Osteocyte (in vitro differentiated cells): ENCODE measurements at regions not wholly inside any gene's neighbourhood (a gene's known extent, or its start where the extent isn't known, plus 50 kb on each side); places are given as distances from the start of the nearest gene placed in this dataset.

Experiments used
- DNase-seq: peaks from one replicate; pipeline ENCODE4 v3.0.0; 2021; ENCODE audit warnings: mixed read lengths; ENCODE audit not compliant: unreplicated experiment; ENCODE audit errors: extremely low spot score
- H3K27ac Mint-ChIP-seq: one replicate; pipeline ENCODE4 v1.8.0; 2021; ENCODE audit warnings: mild to moderate bottlenecking, mixed read lengths; ENCODE audit not compliant: unreplicated experiment
- H3K27me3 Mint-ChIP-seq: one replicate; pipeline ENCODE4 v1.8.0; 2021; ENCODE audit warnings: mixed read lengths; ENCODE audit not compliant: unreplicated experiment
- H3K36me3 Mint-ChIP-seq: one replicate; pipeline ENCODE4 v1.8.0; 2021; ENCODE audit warnings: mixed read lengths; ENCODE audit not compliant: unreplicated experiment
- H3K4me1 Mint-ChIP-seq: one replicate; pipeline ENCODE4 v1.8.0; 2021; ENCODE audit warnings: mixed read lengths; ENCODE audit not compliant: unreplicated experiment
- H3K4me3 Mint-ChIP-seq: one replicate; pipeline ENCODE4 v1.8.0; 2021; ENCODE audit warnings: mild to moderate bottlenecking, moderate library complexity, mixed read lengths; ENCODE audit not compliant: unreplicated experiment
- H3K9me3 Mint-ChIP-seq: one replicate; pipeline ENCODE4 v1.8.0; 2021; ENCODE audit warnings: mixed read lengths; ENCODE audit not compliant: unreplicated experiment
- CTCF ChIP-seq: fragments of 200-600 bp; sonication (generic); IDR thresholded peaks from 2 replicates; pipeline ENCODE4 v1.5.0; 2021; ENCODE audit warnings: antibody characterized with exemption, mild to moderate bottlenecking, moderate library complexity

GRCh38 chr11:129590030-129590752 lies 214.5 kb downstream of the BARX2 start:
- H3K4me3 Mint-ChIP-seq, result no peak overlapping the region
- DNase-seq, result peak; percentile 53
- no peak for TF ChIP-seq CTCF
- no peak overlapping the region for H3K27ac Mint-ChIP-seq
- H3K4me1 Mint-ChIP-seq, result no peaks in the 10 kb centered on the region
- H3K27me3 Mint-ChIP-seq, result no peaks in the 10 kb centered on the region
- no peaks in the 10 kb centered on the region for H3K36me3 Mint-ChIP-seq
- no peaks in the 10 kb centered on the region for H3K9me3 Mint-ChIP-seq

- Mint-ChIP-seq H3K4me1 (no peaks in the 10 kb centered on the region), H3K27ac (no peak overlapping the region), H3K9me3 (no peaks in the 10 kb centered on the region), H3K27me3 (no peaks in the 10 kb centered on the region), H3K4me3 (no peak overlapping the region), H3K36me3 (no peaks in the 10 kb centered on the region)
- TF ChIP-seq CTCF, result no peak
- DNase-seq, result no peak
Measured at GRCh38 chr11:129590753-129591475, 215.3 kb downstream of the BARX2 start.

GRCh38 chr11:129591527-129591926 lies 215.9 kb downstream of the BARX2 start:
- no peak overlapping the region for H3K27ac Mint-ChIP-seq
- H3K4me1 Mint-ChIP-seq, result no peaks in the 10 kb centered on the region
- TF ChIP-seq CTCF, result no peak
- no peaks in the 10 kb centered on the region for H3K9me3 Mint-ChIP-seq
- no peaks in the 10 kb centered on the region for H3K27me3 Mint-ChIP-seq
- no peak for DNase-seq
- no peak overlapping the region for H3K4me3 Mint-ChIP-seq
- no peaks in the 10 kb centered on the region for H3K36me3 Mint-ChIP-seq

GRCh38 chr11:129592191-129592590 lies 216.5 kb downstream of the BARX2 start:
- Mint-ChIP-seq H3K4me3 (no peak overlapping the region), H3K27me3 (no peaks in the 10 kb centered on the region), H3K4me1 (no peaks in the 10 kb centered on the region), H3K36me3 (no peaks in the 10 kb centered on the region), H3K9me3 (no peaks in the 10 kb centered on the region), H3K27ac (no peak overlapping the region)
- TF ChIP-seq CTCF, result no peak
- DNase-seq, result no peak

- DNase-seq, result no peak
Measured at GRCh38 chr11:129593098-129593497, 217.4 kb downstream of the BARX2 start.

More at GRCh38 chr11:129593098-129593497, 217.4 kb downstream of the BARX2 start:
- Mint-ChIP-seq H3K27ac (no peak overlapping the region), H3K4me1 (no peaks in the 10 kb centered on the region), H3K9me3 (no peaks in the 10 kb centered on the region), H3K27me3 (no peaks in the 10 kb centered on the region), H3K36me3 (no peaks in the 10 kb centered on the region), H3K4me3 (no peak overlapping the region)
- TF ChIP-seq CTCF, result no peak
